GM18517 (cell line): ENCODE measurements at regions not wholly inside any gene's neighbourhood (a gene's known extent, or its start where the extent isn't known, plus 50 kb on each side); places are given as distances from the start of the nearest gene placed in this dataset.
"Not testable (repeated sequence)": the region's sequence is repeated elsewhere in the genome, so short reads cannot be mapped to it uniquely, and the experiment has no call there.

Experiments used
- ATAC-seq: cut with Tn5 transposase; IDR thresholded peaks from one replicate; pipeline ENCODE4 v1.9.1; 2021; ENCODE audit warnings: mild to moderate bottlenecking, moderate library complexity; ENCODE audit not compliant: unreplicated experiment

- ATAC-seq, result no peak
These were observed 487.3 kb downstream of the BRD1 start for GRCh38 chr22:49340406-49340805.

- ATAC-seq, result not testable (repeated sequence)
These were observed 491.2 kb downstream of the BRD1 start for GRCh38 chr22:49336483-49336882.

GRCh38 chr22:49334976-49335375 is 492.7 kb downstream of the BRD1 start:
- no peak for ATAC-seq

- ATAC-seq, result no peak
These were observed 493.3 kb downstream of the BRD1 start for GRCh38 chr22:49334449-49334789.

- no peak for ATAC-seq
These were observed 494.5 kb downstream of the BRD1 start for GRCh38 chr22:49333206-49333605.

- no peak for ATAC-seq
These were observed 495.0 kb downstream of the BRD1 start for GRCh38 chr22:49332691-49333090.

GRCh38 chr22:49331878-49332277 is 495.8 kb downstream of the BRD1 start:
- no peak for ATAC-seq

GRCh38 chr22:49331223-49331815 is 496.4 kb downstream of the BRD1 start:
- no peak for ATAC-seq

- no peak for ATAC-seq
These were observed 497.1 kb downstream of the BRD1 start for GRCh38 chr22:49330421-49331222.

- ATAC-seq, result no peak
These were observed 498.0 kb downstream of the BRD1 start for GRCh38 chr22:49329636-49330035.

- ATAC-seq, result no peak
These were observed 498.9 kb downstream of the BRD1 start for GRCh38 chr22:49328630-49329405.

GRCh38 chr22:49328118-49328475 is 499.6 kb downstream of the BRD1 start:
- ATAC-seq, result no peak

- no peak for ATAC-seq
These were observed 500.1 kb downstream of the BRD1 start for GRCh38 chr22:49327411-49328117.

GRCh38 chr22:49326558-49326957 is 501.1 kb downstream of the BRD1 start:
- ATAC-seq, result no peak

- ATAC-seq, result no peak
These were observed 501.9 kb downstream of the BRD1 start for GRCh38 chr22:49325531-49326395.

GRCh38 chr22:49324527-49325491 is 502.9 kb downstream of the BRD1 start:
- ATAC-seq, result no peak

GRCh38 chr22:49323751-49324415 is 503.8 kb downstream of the BRD1 start:
- no peak for ATAC-seq

- no peak for ATAC-seq
These were observed 504.6 kb downstream of the BRD1 start for GRCh38 chr22:49322861-49323622.
